ENCODE measurements at regions not wholly inside any gene's neighbourhood (a gene's known extent, or its start where the extent isn't known, plus 50 kb on each side); places are given as distances from the start of the nearest gene placed in this dataset.

DNA sequence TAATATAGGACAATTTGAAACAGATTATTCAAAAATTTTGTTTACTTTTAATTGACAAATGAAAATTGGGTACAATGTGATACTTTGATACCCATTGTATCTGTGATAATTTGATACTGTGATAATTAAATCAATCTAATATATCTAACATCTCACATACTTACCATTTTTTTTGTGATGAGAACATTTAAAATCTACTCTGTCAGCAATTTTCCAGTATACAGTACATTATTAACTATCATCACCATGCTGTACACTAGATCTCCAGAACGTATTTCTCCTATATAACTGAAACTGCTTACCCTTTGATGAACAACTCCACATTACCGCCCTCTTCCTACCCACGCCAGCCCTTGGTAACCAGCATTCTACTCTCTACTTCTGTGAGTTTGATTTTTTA, 139.7 kb upstream of the TFPI start:
- TF ChIP-seq, protein P1, sequence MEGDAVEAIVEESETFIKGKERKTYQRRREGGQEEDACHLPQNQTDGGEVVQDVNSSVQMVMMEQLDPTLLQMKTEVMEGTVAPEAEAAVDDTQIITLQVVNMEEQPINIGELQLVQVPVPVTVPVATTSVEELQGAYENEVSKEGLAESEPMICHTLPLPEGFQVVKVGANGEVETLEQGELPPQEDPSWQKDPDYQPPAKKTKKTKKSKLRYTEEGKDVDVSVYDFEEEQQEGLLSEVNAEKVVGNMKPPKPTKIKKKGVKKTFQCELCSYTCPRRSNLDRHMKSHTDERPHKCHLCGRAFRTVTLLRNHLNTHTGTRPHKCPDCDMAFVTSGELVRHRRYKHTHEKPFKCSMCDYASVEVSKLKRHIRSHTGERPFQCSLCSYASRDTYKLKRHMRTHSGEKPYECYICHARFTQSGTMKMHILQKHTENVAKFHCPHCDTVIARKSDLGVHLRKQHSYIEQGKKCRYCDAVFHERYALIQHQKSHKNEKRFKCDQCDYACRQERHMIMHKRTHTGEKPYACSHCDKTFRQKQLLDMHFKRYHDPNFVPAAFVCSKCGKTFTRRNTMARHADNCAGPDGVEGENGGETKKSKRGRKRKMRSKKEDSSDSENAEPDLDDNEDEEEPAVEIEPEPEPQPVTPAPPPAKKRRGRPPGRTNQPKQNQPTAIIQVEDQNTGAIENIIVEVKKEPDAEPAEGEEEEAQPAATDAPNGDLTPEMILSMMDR (conservative IDR thresholded peaks at IDR 0.05; ENCODE audit: low read depth, low read length): no peak
- no peak for TF ChIP-seq EZH2 (IDR thresholded peaks at IDR 0.05; ENCODE audit: low read length, unreplicated experiment)
- no peak for TF ChIP-seq EZH2phosphoT487 (IDR thresholded peaks at IDR 0.05; ENCODE audit: borderline replicate concordance, low read length)

All from PC-3 (cell line).